ENCODE measurements at regions not wholly inside any gene's neighbourhood (a gene's known extent, or its start where the extent isn't known, plus 50 kb on each side); places are given as distances from the start of the nearest gene placed in this dataset.

GRCh38 chr11:70712471-70712870 lies 314.1 kb downstream of the CTTN start:
- DNase-seq = no peak

DNA sequence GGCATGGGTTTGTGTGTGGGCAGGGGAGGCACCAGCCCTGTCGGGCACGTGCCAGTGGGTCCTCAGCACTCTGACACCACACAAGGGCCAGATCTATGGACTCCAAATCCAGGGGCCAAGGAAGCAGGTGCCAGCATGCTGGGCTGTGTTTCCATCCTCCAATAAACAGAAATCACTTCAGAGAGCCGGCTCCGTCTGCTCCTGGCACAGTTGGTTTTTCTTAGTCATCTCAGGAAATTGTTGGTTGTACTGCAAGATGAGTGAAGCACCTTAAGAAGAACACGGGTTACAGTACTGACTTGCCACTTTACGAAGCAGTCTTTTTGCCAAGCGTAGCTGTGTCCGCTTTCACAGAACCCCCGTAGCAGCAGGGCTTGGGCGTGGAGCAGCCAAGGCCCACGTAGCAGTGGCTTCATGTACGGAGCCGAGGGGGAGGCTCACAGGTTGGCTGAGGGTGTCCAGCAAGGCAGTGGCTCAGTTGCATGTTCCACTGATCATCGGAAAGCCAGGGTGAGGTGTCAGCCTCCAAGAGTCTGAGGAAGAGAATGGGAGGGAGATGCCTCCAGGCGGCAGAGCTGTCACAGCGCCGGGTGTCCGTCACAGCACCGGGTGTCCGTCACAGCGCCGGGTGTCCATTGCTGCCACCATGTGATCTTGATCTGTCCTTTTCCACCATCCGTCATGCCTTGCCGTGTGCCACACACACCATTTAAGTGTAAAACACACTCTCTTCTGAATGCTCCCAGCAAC lies 314.9 kb downstream of the CTTN start:
- DNase-seq = no peak

DNA sequence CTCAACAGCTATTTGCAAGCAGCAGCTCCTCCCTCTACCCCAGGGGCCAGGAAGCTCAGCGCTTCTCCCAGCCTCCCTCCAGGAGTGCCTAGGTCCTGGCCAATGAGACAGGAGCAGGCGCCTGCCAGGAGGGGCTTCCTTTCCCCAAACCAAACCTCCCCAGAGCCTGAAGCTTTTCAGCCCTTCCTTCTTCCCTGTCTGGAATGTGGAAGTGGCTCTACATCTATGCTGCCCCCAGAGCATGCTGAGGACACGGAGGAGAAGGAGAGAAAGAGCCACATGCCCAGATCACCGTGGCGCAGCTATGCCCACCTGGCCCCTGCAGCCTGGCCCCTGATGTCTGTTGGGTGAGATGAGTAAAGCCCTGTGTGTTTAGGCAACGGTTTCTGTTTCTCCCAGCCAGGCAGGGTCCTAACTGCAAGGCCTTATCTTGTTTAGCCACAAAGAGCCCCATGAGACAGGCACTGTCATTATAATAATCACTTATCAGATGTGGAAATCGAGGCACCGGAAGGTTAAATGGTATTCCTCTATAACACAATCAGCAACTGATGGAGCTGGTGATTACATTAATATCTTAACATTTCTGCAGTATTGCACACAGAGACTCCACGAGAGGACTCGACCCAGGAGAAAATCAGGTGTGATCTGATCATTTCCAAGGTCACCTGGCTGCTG lies 315.8 kb downstream of the CTTN start:
- DNase-seq = no peak

DNA sequence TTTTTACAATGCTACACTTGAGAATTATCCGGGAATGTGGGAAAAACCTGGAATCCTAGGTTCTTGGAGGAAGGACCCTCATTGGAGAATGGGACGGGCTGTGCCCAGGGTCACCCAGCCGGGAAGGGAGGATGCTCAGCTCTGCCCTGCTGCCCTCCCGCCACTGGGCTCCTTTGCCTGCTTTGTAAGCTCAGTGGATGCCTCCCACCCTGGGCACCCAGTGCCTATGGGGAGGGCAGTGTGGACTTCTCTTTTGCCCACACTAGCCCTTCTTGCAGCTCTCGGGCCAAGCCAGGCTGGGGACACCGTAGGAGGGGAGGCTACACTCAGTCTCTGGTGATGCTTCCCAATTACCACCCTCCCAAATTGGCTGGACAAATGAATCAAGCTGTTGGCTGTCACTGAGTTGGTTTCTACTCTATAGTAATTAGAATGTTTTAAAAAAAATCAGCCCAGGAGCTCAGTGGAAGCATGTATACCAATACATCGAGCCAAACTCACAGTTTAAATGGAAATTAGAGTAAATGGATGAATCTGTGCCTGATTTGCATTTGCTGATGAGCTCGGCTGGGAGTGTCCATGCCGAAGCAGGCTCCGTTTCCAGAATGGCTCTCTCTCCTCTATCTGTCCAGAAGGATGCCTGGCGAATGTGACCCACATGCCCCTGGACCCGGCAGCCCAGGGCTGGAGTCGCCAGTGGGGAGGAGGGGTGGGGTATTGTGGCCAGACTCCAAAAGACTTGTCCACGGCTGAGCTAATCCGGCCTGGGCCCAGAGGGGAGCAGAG lies 317.0 kb downstream of the CTTN start:
- no peak for DNase-seq

DNA sequence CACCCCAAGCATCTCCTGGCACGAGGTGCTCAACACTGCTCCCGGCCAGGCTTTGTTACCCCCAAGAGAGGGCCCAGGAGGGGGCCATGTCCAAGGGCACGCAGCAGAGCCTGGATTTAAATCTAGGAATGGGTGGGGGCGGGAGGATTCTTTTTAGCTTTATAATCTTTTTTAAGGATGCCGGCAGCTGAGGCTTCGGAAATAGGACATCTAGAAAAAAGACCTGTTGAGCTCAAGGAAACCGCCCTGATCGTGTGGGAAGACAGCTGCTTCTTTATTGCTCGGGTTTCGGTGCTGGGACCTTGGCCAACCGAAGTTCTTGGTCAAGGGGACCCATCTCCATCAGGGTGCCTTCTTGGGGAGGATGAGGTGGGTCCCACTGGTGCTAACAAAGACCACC lies 317.9 kb downstream of the CTTN start:
- no peak for DNase-seq

DNA sequence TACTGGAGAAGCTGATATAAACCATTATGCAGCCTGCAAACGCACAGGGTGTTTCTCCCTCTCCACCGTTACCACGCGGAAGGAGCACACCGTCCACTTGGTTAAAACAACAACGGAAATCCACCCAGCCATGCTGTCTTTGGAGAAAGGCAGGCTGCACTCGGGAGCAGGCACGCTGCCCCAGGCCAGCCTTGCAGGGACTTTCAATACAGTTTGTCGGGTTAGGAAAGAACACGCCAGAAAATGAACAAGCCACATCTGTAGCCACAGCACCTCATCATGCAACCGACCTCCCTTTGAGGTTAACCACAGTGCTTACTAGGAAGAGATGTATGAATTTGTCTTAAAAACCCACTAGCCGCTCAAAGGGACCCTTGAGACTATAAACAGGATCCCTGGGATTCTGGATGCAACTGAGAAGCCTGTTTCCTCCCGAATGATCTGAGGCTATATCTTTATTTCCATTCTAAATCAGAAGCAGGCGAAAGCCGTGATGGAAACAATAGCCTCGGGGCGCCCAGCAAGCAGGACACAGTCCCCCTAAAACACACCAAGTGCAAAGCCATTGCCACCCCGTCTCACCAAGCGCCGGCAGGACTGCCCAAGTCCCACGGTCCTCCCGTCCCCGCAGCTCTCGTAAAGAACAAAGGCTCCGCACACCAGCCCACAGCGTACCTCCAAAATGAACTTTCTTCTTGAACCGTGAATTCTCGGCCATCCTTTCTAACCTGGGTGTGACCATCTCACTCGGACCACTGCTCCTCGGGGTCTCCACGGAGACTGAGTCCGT lies 318.9 kb downstream of the CTTN start:
- no peak for DNase-seq

DNA sequence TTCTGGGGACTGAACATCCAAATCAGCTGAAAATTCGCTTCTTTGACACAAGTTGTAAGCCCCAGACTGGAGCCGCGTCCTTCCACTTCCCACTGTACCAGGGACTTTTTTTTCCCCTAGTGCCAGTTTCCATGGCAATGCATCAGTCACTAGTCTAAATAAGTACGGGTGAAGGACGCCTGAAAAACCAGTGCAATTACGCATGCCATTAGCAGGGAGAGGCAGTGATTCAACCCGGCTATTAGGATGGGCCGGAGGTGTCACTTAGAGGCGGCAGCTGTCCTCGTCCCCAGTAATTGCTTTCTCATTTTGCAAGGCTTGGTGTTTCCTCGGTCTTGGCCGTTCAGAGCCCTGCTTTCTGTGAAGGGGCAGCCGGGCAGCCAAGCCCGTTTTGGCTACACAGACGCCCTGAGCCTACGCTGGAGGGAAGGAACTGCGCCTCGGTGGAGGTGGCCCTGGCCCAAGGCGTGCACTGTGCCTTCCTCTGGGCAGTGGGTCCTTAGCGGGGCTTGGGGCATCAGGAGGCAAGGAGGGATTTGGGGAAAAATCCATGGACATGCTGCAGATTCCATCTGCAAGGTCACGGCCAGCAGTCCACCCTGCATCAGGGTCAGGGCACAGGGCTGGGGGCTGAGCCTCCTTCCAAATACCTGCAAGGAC lies 319.7 kb downstream of the CTTN start:
- no peak for DNase-seq

GRCh38 chr11:70719516-70719915 lies 321.2 kb downstream of the CTTN start:
- DNase-seq = no peak

DNA sequence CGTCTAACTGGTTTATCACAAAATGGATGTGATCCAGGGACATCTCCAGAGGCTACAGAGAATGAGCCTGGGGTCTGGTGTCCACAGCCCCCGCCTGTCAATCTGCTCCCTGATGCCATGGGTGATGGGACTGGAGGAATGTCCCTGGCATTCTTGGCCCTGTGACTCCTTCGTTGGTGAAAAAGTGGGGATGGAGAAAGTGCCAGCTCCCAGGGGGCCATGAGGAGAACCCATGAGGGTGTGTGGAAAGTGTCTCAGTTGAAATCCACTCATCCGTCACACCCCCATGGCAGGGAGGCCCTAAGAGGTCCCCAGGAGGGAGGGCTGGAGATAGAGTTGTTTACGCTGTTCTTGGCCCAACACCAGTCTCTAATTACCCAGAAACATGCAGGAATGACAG lies 322.0 kb downstream of the CTTN start:
- DNase-seq = no peak

GRCh38 chr11:70721006-70721405 lies 322.7 kb downstream of the CTTN start:
- DNase-seq = no peak

DNA sequence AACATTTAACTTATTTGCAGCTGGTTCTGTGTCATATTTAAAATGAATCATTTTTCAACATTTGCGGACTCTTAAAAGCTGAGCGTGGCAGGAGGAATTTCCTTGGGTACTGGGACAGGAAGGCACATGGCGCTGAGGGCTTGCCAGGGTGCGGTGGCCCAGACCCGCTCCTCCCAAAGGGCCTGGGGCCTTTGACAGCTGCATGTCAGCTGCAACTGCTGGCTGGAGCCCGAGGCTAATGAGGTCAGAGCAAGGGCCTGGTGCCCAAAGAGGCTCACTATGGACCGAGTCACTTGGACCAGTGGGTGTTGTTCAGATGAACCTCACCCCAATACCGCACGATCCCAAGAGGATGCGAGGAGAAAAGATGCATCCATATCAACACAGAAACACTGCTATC lies 326.9 kb downstream of the CTTN start:
- no peak for DNase-seq

DNA sequence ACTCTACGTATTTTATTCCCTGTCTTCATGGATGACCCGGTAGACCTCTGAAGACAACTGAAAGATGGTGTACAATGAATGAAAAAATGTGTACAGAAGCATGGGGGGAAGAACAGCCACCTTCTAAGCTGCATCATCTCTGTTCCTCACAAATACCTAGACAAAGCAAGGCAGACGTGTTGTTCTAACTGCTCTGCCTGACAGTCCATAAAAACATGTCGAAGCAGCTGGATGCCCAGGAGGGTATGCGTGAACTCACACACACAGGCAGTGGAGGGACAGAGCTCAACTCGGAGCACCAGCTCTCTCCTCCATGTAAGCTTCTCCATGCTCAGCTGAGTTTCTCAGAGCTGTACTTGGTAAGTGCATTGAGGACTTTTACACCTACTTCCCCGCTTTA lies 327.4 kb downstream of the CTTN start:
- no peak for DNase-seq

DNA sequence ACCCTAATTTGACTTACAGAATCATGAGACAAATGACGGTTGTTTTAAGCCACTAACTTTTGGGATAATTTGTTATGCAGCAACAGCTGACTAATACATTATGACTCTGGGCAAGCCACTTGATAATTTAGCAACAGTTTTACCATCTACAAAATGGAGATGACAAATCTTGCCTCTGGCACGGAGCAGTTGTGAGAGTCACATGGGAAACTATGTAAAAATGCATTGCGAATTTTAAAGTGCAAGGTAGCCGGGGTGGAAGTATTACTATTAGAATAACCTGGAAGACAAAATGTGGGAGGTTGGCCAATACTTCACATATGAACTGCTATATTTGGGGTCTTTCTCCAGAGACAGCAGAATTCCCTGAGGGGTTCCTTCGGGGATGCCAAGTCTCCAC lies 328.7 kb downstream of the CTTN start:
- no peak for DNase-seq

DNA sequence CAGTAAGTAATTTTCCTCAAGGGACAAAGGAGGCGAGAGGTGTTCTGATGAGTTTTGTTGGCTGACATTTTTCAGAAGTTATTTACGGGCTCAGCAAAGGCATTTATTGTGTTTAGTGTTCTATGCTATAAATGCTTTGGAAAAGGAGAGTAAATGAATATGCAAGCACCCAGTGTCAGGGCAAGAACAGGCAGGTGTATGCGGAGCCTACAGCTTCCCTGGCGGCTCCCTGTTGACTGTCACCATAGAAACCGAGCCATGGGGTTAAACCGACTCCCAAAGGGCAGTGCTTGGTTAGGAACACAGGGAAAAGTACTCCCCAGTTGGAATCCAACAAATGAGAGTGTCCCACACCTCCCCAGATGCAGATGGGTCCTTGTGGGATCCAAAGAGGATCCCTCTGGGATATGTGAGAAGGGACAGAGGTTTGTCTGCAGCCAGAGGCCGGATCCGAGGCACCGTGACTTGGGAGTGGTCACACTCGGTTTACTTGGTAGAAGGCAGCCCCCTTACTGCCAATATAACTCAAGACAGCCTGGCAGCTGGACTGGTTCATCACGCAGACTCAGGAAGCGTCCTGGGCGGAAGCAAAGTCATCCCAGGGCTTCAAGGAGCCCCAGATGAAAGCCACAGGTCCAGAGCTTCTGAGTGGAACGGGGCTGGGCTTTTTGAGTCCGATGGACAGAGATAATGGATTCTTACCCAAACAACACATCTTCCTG lies 329.7 kb downstream of the CTTN start:
- DNase-seq = no peak

GRCh38 chr11:70729949-70730348 lies 331.6 kb downstream of the CTTN start:
- DNase-seq = no peak

DNA sequence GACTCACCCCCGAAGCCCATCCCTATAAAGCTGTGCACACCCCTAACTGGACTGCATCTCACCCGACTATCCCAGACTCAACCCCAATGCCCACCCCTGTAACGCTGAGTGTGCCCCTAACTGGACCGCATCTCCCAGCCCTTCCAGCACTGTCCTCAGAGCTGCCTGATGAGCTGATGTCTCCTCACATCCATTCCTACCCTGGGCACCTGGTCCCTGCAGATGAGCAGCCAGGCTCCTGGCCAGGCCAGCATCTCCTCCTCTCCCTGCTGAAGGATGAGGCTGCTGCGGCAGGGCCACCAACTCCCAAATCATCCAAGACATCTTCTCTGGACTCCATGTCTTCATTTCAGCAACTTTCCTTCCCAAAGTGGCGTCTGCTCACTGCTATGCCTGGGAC lies 332.1 kb downstream of the CTTN start:
- DNase-seq = no peak

GRCh38 chr11:70731271-70732022 lies 333.1 kb downstream of the CTTN start:
- DNase-seq = no peak

DNA sequence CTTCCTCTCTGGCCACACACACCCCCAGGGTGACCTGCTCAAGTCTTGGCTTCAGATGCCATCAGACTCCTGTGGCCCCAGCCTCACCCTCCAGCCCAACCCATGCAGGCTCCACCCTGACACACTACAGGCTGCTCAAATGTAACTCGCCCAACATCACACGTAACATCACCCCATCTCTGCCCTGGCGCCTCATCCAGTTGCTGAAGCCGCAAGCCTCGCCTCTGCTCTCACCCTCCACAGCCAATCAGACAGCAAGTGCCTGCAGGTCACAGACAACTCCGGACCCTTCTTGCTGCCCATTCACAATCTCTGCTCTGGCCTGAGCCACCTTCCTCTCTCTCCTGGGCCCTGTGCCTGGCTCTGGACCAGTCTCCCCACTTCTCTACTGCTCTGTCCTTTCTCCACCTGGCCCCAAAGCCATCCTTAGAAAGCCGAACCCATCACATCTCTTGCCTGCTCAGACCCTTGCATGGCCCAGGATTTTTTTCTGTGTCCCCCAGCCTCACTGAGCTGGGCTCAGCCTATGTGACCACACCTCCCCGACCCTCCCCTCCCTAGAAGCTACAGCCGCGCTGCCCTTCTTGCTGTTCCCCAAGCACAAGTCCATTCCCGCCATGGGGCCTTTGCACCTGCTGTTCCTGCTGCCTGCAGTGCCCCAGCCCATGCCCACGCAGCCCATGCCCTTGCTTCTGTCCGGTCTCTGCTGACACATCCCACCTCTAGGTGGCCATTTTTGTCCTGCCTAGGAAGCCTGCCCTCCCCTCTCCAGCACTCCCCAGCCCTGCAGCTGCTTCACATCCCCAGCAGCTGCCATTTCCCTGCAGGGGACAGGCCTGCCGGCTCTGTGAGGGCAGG lies 333.9 kb downstream of the CTTN start:
- no peak for DNase-seq

GRCh38 chr11:70732881-70733196 lies 334.5 kb downstream of the CTTN start:
- no peak for DNase-seq
